ENCODE measurements at regions not wholly inside any gene's neighbourhood (a gene's known extent, or its start where the extent isn't known, plus 50 kb on each side); places are given as distances from the start of the nearest gene placed in this dataset.

- no peaks in the 10 kb centered on the region for H3K9me2 ChIP-seq (replicated peaks; ENCODE audit: insufficient read depth, low read length)
- H3K9ac ChIP-seq (ENCODE audit: low read length), result no peak overlapping the region
- TF ChIP-seq EZH2 (optimal IDR thresholded peaks at IDR 0.05; ENCODE audit: low read depth, low read length), result no peak
- TF ChIP-seq, protein P1, sequence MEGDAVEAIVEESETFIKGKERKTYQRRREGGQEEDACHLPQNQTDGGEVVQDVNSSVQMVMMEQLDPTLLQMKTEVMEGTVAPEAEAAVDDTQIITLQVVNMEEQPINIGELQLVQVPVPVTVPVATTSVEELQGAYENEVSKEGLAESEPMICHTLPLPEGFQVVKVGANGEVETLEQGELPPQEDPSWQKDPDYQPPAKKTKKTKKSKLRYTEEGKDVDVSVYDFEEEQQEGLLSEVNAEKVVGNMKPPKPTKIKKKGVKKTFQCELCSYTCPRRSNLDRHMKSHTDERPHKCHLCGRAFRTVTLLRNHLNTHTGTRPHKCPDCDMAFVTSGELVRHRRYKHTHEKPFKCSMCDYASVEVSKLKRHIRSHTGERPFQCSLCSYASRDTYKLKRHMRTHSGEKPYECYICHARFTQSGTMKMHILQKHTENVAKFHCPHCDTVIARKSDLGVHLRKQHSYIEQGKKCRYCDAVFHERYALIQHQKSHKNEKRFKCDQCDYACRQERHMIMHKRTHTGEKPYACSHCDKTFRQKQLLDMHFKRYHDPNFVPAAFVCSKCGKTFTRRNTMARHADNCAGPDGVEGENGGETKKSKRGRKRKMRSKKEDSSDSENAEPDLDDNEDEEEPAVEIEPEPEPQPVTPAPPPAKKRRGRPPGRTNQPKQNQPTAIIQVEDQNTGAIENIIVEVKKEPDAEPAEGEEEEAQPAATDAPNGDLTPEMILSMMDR (IDR thresholded peaks at IDR 0.05; ENCODE audit: low read length), result no peak
- no peak for TF ChIP-seq EZH2phosphoT487 (IDR thresholded peaks at IDR 0.05; ENCODE audit: low read length)
- H4K20me1 ChIP-seq (ENCODE audit: insufficient read depth, low read length), result no peaks in the 10 kb centered on the region
- no peaks in the 10 kb centered on the region for H3K79me2 ChIP-seq (ENCODE audit: low read length)
- H3K36me3 ChIP-seq (replicated peaks; ENCODE audit: insufficient read depth, low read length), result no peaks in the 10 kb centered on the region
- H3K9me3 ChIP-seq (replicated peaks; ENCODE audit: insufficient read depth, low read length), result no peaks in the 10 kb centered on the region
- no peak overlapping the region for H3K4me2 ChIP-seq (ENCODE audit: low read depth, low read length)
- DNase-seq, result no peak
- no peak overlapping the region for H2AFZ ChIP-seq (ENCODE audit: low read length)
- no peak overlapping the region for H3K27ac ChIP-seq (ENCODE audit: low read length)
- H3K4me3 ChIP-seq (ENCODE audit: low read length), result no peak overlapping the region
- H3K27me3 ChIP-seq (replicated peaks; ENCODE audit: insufficient read depth, low read length), result no peaks in the 10 kb centered on the region
- H3F3A ChIP-seq (ENCODE audit: insufficient read depth, low read length), result no peaks in the 10 kb centered on the region
- no peaks in the 10 kb centered on the region for H3K4me1 ChIP-seq (ENCODE audit: low read length)
Measured at GRCh38 chr3:124653071-124653796, 77.0 kb upstream of the UMPS start.

DNA sequence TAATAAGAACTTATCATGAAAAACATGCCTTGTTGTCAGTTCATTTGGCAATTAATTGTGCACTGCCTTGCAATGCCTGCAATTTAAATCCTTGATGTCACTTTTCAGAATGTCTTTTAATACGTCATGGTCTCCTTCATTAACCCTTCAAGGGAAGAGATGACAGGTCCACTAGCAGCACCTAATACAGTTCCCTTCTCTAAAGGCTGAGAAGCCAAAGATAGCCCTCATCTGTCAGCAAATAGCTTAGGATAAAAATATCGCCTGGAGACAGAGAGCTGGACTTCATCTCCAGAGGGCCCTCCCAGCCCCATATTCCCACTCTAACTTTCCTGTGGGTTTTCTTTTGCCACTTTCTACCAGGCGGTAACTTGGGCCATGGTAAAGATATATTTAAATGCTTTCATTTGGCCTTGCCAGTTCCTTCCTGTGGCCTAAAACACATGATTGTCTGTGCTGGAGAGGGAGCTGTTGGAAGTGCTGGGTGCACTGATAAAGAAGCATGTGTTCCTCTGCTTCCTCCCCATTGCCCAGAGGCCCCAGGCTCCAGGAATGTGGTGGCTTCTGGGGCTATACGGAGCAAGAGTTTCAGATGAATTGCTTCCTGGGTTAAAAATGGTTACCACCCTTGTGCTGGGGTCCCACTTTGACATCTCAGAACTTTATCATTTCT lies 76.3 kb upstream of the UMPS start:
- Histone ChIP-seq H4K20me1 (ENCODE audit: insufficient read depth, low read length) (no peaks in the 10 kb centered on the region), H3F3A (ENCODE audit: insufficient read depth, low read length) (no peaks in the 10 kb centered on the region), H3K4me2 (ENCODE audit: low read depth, low read length) (no peak overlapping the region), H3K27me3 (replicated peaks; ENCODE audit: insufficient read depth, low read length) (no peaks in the 10 kb centered on the region), H3K4me1 (ENCODE audit: low read length) (no peaks in the 10 kb centered on the region), H3K36me3 (replicated peaks; ENCODE audit: insufficient read depth, low read length) (no peaks in the 10 kb centered on the region), H3K9ac (ENCODE audit: low read length) (no peak overlapping the region), H3K9me3 (replicated peaks; ENCODE audit: insufficient read depth, low read length) (no peaks in the 10 kb centered on the region), H3K9me2 (replicated peaks; ENCODE audit: insufficient read depth, low read length) (no peaks in the 10 kb centered on the region), H2AFZ (ENCODE audit: low read length) (no peak overlapping the region), H3K27ac (ENCODE audit: low read length) (no peak overlapping the region), H3K4me3 (ENCODE audit: low read length) (no peak overlapping the region), H3K79me2 (ENCODE audit: low read length) (no peaks in the 10 kb centered on the region)
- TF ChIP-seq EZH2 (optimal IDR thresholded peaks at IDR 0.05; ENCODE audit: low read depth, low read length) (no peak), EZH2phosphoT487 (IDR thresholded peaks at IDR 0.05; ENCODE audit: low read length) (no peak)
- TF ChIP-seq, protein P1 (IDR thresholded peaks at IDR 0.05; ENCODE audit: low read length), result no peak
- DNase-seq, result no peak

GRCh38 chr3:124654470-124654845 lies 75.8 kb upstream of the UMPS start:
- no peak overlapping the region for H3K4me3 ChIP-seq (ENCODE audit: low read length)
- no peak for DNase-seq
- no peaks in the 10 kb centered on the region for H4K20me1 ChIP-seq (ENCODE audit: insufficient read depth, low read length)
- no peaks in the 10 kb centered on the region for H3K36me3 ChIP-seq (replicated peaks; ENCODE audit: insufficient read depth, low read length)
- TF ChIP-seq, protein P1 (IDR thresholded peaks at IDR 0.05; ENCODE audit: low read length), result no peak
- no peak for TF ChIP-seq EZH2 (optimal IDR thresholded peaks at IDR 0.05; ENCODE audit: low read depth, low read length)
- no peak for TF ChIP-seq EZH2phosphoT487 (IDR thresholded peaks at IDR 0.05; ENCODE audit: low read length)
- H3K9me2 ChIP-seq (replicated peaks; ENCODE audit: insufficient read depth, low read length), result no peaks in the 10 kb centered on the region
- no peaks in the 10 kb centered on the region for H3K9me3 ChIP-seq (replicated peaks; ENCODE audit: insufficient read depth, low read length)
- no peaks in the 10 kb centered on the region for H3F3A ChIP-seq (ENCODE audit: insufficient read depth, low read length)
- no peak overlapping the region for H3K27ac ChIP-seq (ENCODE audit: low read length)
- H3K79me2 ChIP-seq (ENCODE audit: low read length), result no peaks in the 10 kb centered on the region
- no peaks in the 10 kb centered on the region for H3K4me1 ChIP-seq (ENCODE audit: low read length)
- no peak overlapping the region for H3K9ac ChIP-seq (ENCODE audit: low read length)
- no peak overlapping the region for H3K4me2 ChIP-seq (ENCODE audit: low read depth, low read length)
- no peak overlapping the region for H2AFZ ChIP-seq (ENCODE audit: low read length)
- no peaks in the 10 kb centered on the region for H3K27me3 ChIP-seq (replicated peaks; ENCODE audit: insufficient read depth, low read length)
